ENCODE measurements at regions not wholly inside any gene's neighbourhood (a gene's known extent, or its start where the extent isn't known, plus 50 kb on each side); places are given as distances from the start of the nearest gene placed in this dataset.

- no peak for DNase-seq (ENCODE audit: low read depth, low spot score)
- dilution Hi-C loops (cut with MboI; ENCODE audit: extremely low pct_ligation_motif_present, low sequenced_read_pairs) (no loop called here), intact Hi-C loops (cut with micrococcal nuclease) (no loop called here)
- Histone ChIP-seq H3K79me2 (ENCODE audit: control insufficient read depth, insufficient read depth, low read length) (no peaks in the 10 kb centered on the region), H3K27ac (ENCODE audit: insufficient read depth, low read depth, low read length) (no peak overlapping the region), H3K36me3 (ENCODE audit: control insufficient read depth in 2 of 2, extremely low read depth in 1 of 2, insufficient read depth in 2 of 2, low read length in 2 of 2) (no peaks in the 10 kb centered on the region), H3K9me1 (replicated peaks; ENCODE audit: control insufficient read depth, extremely low read depth, insufficient read depth, low read length) (no peaks in the 10 kb centered on the region), H2AFZ (ENCODE audit: low read depth, low read length) (no peak overlapping the region), H3K4me1 (ENCODE audit: control insufficient read depth, extremely low read depth, insufficient read depth, low read length) (no peaks in the 10 kb centered on the region), H3K27me3 (ENCODE audit: control insufficient read depth in 2 of 2, insufficient read depth in 2 of 2, low read length in 2 of 2) (peaks cover 2 to 3% of the 10 kb centered on the region in 2 experiments), H3K9ac (replicated peaks; ENCODE audit: extremely low read depth, insufficient read depth, low read length) (no peak overlapping the region), H3K9me3 (replicated peaks; ENCODE audit: control insufficient read depth, insufficient read depth, low read length) (no peaks in the 10 kb centered on the region), H3K4me3 (replicated peaks in 1 of 3; ENCODE audit: insufficient read depth in 1 of 3, low read depth in 1 of 3, low read length in 3 of 3) (no peak overlapping the region), H4K20me1 (replicated peaks; ENCODE audit: control insufficient read depth, extremely low read depth, insufficient read depth, low read length) (no peaks in the 10 kb centered on the region), H3K4me2 (ENCODE audit: insufficient read depth, low read length) (no peak overlapping the region)
- BruUV-seq (replicated peaks) = no TSS peak
- POLR2A ChIA-PET = no interaction called here
- FAIRE-seq = no peak
- no peak for TF ChIP-seq JUN (IDR thresholded peaks at IDR 0.05; ENCODE audit: borderline replicate concordance, insufficient read depth, insufficient read length, low read depth)
- no peak for TF ChIP-seq POLR2AphosphoS5 (IDR thresholded peaks at IDR 0.05; ENCODE audit: insufficient read depth, low read depth, low read length)
- no peak for TF ChIP-seq FOS (IDR thresholded peaks at IDR 0.05; ENCODE audit: borderline replicate concordance, insufficient read depth, low read length)
- TF ChIP-seq EZH2 (IDR thresholded peaks at IDR 0.05; ENCODE audit: borderline replicate concordance, low read depth, low read length, severe bottlenecking) = no peak
- CTCF ChIA-PET = interaction anchor here (1.6 kb wide), 1 partner anchor 35 kb away, joined by 4 read pairs; no protein-coding TSS in a partner anchor
Observed at GRCh38 chr5:108607421-108607820, 140.3 kb upstream of the FER start.

DNA sequence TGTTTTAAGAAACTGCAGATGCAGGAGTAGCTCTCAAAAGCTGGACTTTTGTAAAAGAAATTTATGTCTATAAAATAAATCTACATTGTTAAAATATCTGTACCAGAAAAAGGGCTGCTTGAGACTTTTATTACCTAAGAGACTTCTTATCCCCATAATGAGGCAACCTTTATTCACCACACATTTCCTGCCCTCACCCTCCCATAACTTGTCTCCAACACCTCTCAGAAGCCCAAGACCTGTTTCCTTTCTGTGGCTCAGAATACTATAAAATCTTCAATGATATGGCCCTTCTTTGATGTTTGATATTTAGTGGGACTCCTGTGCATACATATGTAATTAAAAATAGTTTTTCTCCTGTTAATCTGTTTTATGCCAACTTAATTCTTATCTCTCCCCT lies 141.5 kb upstream of the FER start:
- H3K4me3 ChIP-seq (replicated peaks in 1 of 3; ENCODE audit: insufficient read depth in 1 of 3, low read depth in 1 of 3, low read length in 3 of 3) = no peak overlapping the region
- FAIRE-seq (no peak), DNase-seq (ENCODE audit: low read depth, low spot score) (no peak)
- CTCF ChIA-PET = no interaction called here
- no peaks in the 10 kb centered on the region for H3K79me2 ChIP-seq (ENCODE audit: control insufficient read depth, insufficient read depth, low read length)
- no peaks in the 10 kb centered on the region for H3K4me1 ChIP-seq (ENCODE audit: control insufficient read depth, extremely low read depth, insufficient read depth, low read length)
- TF ChIP-seq MYC (IDR thresholded peaks at IDR 0.05; ENCODE audit: low read depth, low read length) = no peak
- TF ChIP-seq GATA2 (IDR thresholded peaks at IDR 0.05; ENCODE audit: insufficient read depth, insufficient read length, low read depth, low read length) = no peak
- no peak for TF ChIP-seq FOS (IDR thresholded peaks at IDR 0.05; ENCODE audit: borderline replicate concordance, insufficient read depth, low read length)
- TF ChIP-seq POLR2A (IDR thresholded peaks at IDR 0.05; ENCODE audit: low read depth, low read length) = no peak
- TF ChIP-seq, protein P1, sequence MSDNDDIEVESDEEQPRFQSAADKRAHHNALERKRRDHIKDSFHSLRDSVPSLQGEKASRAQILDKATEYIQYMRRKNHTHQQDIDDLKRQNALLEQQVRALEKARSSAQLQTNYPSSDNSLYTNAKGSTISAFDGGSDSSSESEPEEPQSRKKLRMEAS (IDR thresholded peaks at IDR 0.05; ENCODE audit: insufficient read depth, insufficient read length) = no peak
- TF ChIP-seq EZH2 (IDR thresholded peaks at IDR 0.05; ENCODE audit: borderline replicate concordance, low read depth, low read length, severe bottlenecking) = no peak
- no peak for TF ChIP-seq JUN (IDR thresholded peaks at IDR 0.05; ENCODE audit: borderline replicate concordance, insufficient read depth, insufficient read length, low read depth)
- no peak for TF ChIP-seq POLR2AphosphoS5 (IDR thresholded peaks at IDR 0.05; ENCODE audit: insufficient read depth, low read depth, low read length)
- TF ChIP-seq CTCF (IDR thresholded peaks at IDR 0.05; ENCODE audit: extremely low read depth in 1 of 2, insufficient read depth in 1 of 2, low read depth in 1 of 2, low read length in 2 of 2) = no peak
- H3K4me2 ChIP-seq (ENCODE audit: insufficient read depth, low read length) = no peak overlapping the region
- dilution Hi-C loops (cut with MboI; ENCODE audit: extremely low pct_ligation_motif_present, low sequenced_read_pairs) (no loop called here), intact Hi-C loops (cut with micrococcal nuclease) (no loop called here)
- no peaks in the 10 kb centered on the region for H3K36me3 ChIP-seq (ENCODE audit: control insufficient read depth in 2 of 2, extremely low read depth in 1 of 2, insufficient read depth in 2 of 2, low read length in 2 of 2)
- H3K27ac ChIP-seq (ENCODE audit: insufficient read depth, low read depth, low read length) = no peak overlapping the region
- H2AFZ ChIP-seq (ENCODE audit: low read depth, low read length) = no peak overlapping the region
- no peak overlapping the region for H3K9ac ChIP-seq (replicated peaks; ENCODE audit: extremely low read depth, insufficient read depth, low read length)
- H3K9me1 ChIP-seq (replicated peaks; ENCODE audit: control insufficient read depth, extremely low read depth, insufficient read depth, low read length) = no peaks in the 10 kb centered on the region
- BruUV-seq (replicated peaks) = no TSS peak
- H3K27me3 ChIP-seq (ENCODE audit: control insufficient read depth in 2 of 2, insufficient read depth in 2 of 2, low read length in 2 of 2) = peaks cover 2 to 3% of the 10 kb centered on the region in 2 experiments
- H3K9me3 ChIP-seq (replicated peaks; ENCODE audit: control insufficient read depth, insufficient read depth, low read length) = no peaks in the 10 kb centered on the region
- POLR2A ChIA-PET = no interaction called here
- no peaks in the 10 kb centered on the region for H4K20me1 ChIP-seq (replicated peaks; ENCODE audit: control insufficient read depth, extremely low read depth, insufficient read depth, low read length)

Data from endothelial cell of umbilical vein (primary cell).